Trophoblast cell (in vitro differentiated cells and primary cell): ENCODE measurements at regions not wholly inside any gene's neighbourhood (a gene's known extent, or its start where the extent isn't known, plus 50 kb on each side); places are given as distances from the start of the nearest gene placed in this dataset.
"Not testable (repeated sequence)": the region's sequence is repeated elsewhere in the genome, so short reads cannot be mapped to it uniquely, and the experiment has no call there.

Source experiments
- DNase-seq, 2 donors: peaks; one replicate each; pipeline ENCODE4 v3.0.0-alpha.2; 2016
- H2AFZ ChIP-seq: 2 replicates; pipeline ENCODE4 v1.6.1; 2013; ENCODE audit warnings: low read length, moderate library complexity, mild to moderate bottlenecking; ENCODE audit not compliant: insufficient read depth, poor library complexity
- H2AK5ac ChIP-seq: 2 replicates; pipeline ENCODE4 v1.6.1; 2013; ENCODE audit warnings: mild to moderate bottlenecking, low read length
- H2BK120ac ChIP-seq: 2 replicates; pipeline ENCODE4 v1.6.1; 2013; ENCODE audit warnings: low read length, mild to moderate bottlenecking, moderate library complexity; ENCODE audit not compliant: insufficient read depth, poor library complexity
- H2BK12ac ChIP-seq: 2 replicates; pipeline ENCODE4 v1.6.1; 2013; ENCODE audit warnings: mild to moderate bottlenecking, low read length, moderate library complexity
- H2BK5ac ChIP-seq: 2 replicates; pipeline ENCODE4 v1.6.1; 2013; ENCODE audit warnings: low read length, low read depth, moderate library complexity, mild to moderate bottlenecking; ENCODE audit not compliant: poor library complexity
- H3K14ac ChIP-seq: 2 replicates; pipeline ENCODE4 v1.6.1; 2013; ENCODE audit warnings: mild to moderate bottlenecking, low read length
- H3K18ac ChIP-seq: 2 replicates; pipeline ENCODE4 v1.6.1; 2013; ENCODE audit warnings: mild to moderate bottlenecking, low read length
- H3K23ac ChIP-seq: 2 replicates; pipeline ENCODE4 v1.6.1; 2013; ENCODE audit warnings: low read length
- H3K27ac ChIP-seq: 2 replicates; pipeline ENCODE4 v1.5.1; 2013; ENCODE audit warnings: low read depth, mild to moderate bottlenecking, inconsistent platforms, low read length, moderate library complexity
- H3K27me3 ChIP-seq: 2 replicates; pipeline ENCODE4 v1.6.1; 2013; ENCODE audit warnings: inconsistent platforms, mild to moderate bottlenecking, low read length, moderate library complexity; ENCODE audit not compliant: insufficient read depth
- H3K36me3 ChIP-seq, 2 experiments: 1 replicate in 1 of 2; 2 replicates in 1 of 2; pipeline ENCODE4 v1.6.1; 2013; ENCODE audit warnings: low read length in 2 of 2, mild to moderate bottlenecking in 2 of 2, moderate library complexity in 1 of 2; ENCODE audit not compliant: insufficient read depth in 2 of 2, control insufficient read depth in 1 of 2
- H3K4ac ChIP-seq: 2 replicates; pipeline ENCODE4 v1.6.1; 2013; ENCODE audit warnings: low read depth, mild to moderate bottlenecking, low read length, moderate library complexity
- H3K4me1 ChIP-seq, 2 experiments: 1 replicate in 1 of 2; 2 replicates in 1 of 2; pipeline ENCODE4 v1.6.1; 2013; ENCODE audit warnings: low read length in 2 of 2, mild to moderate bottlenecking in 2 of 2, moderate library complexity in 1 of 2; ENCODE audit not compliant: insufficient read depth in 2 of 2, control insufficient read depth in 1 of 2
- H3K4me2 ChIP-seq: 2 replicates; pipeline ENCODE4 v1.6.1; 2013; ENCODE audit warnings: inconsistent platforms, mild to moderate bottlenecking, low read length, moderate library complexity
- H3K4me3 ChIP-seq: 2 replicates; pipeline ENCODE4 v1.5.1; 2013; ENCODE audit warnings: mild to moderate bottlenecking, low read depth, low read length, inconsistent platforms
- H3K79me1 ChIP-seq: one replicate; pipeline ENCODE4 v1.6.1; 2013; ENCODE audit warnings: low read length
- H3K79me2 ChIP-seq: 2 replicates; pipeline ENCODE4 v1.6.1; 2013; ENCODE audit warnings: low read length, mild to moderate bottlenecking; ENCODE audit not compliant: control insufficient read depth, insufficient read depth, poor library complexity
- H3K9ac ChIP-seq: 2 replicates; pipeline ENCODE4 v1.6.1; 2013; ENCODE audit warnings: mild to moderate bottlenecking, low read length
- H3K9me3 ChIP-seq: 2 replicates; pipeline ENCODE4 v1.6.1; 2013; ENCODE audit warnings: low read depth, mild to moderate bottlenecking, control low read depth, inconsistent platforms, low read length; ENCODE audit not compliant: insufficient read depth
- H4K12ac ChIP-seq: 2 replicates; pipeline ENCODE4 v1.6.1; 2013; ENCODE audit warnings: low read depth, mild to moderate bottlenecking, low read length, moderate library complexity
- H4K8ac ChIP-seq: 2 replicates; pipeline ENCODE4 v1.6.1; 2013; ENCODE audit warnings: low read depth, mild to moderate bottlenecking, low read length, moderate library complexity
- H4K91ac ChIP-seq: one replicate; pipeline ENCODE4 v1.6.1; 2013; ENCODE audit warnings: low read depth, mild to moderate bottlenecking, low read length, moderate library complexity
- WGBS: extraction: QIAGEN DNeasy Blood & Tissue Kit; methylation state at CpG from one replicate; pipeline ENCODE4 v1.1.7; 2013; ENCODE audit warnings: missing lambda C conversion rate; ENCODE audit not compliant: insufficient read length, insufficient coverage; ENCODE audit errors: extremely low coverage; 5-methylcytosine and 5-hydroxymethylcytosine counted together

- H3K36me3 ChIP-seq, H3K23ac ChIP-seq, H4K12ac ChIP-seq, H3K4me2 ChIP-seq, H3K4ac ChIP-seq, H3K14ac ChIP-seq, H3K4me3 ChIP-seq, H2AFZ ChIP-seq, DNase-seq, H2AK5ac ChIP-seq, H2BK12ac ChIP-seq, H3K79me2 ChIP-seq, H3K79me1 ChIP-seq, H3K18ac ChIP-seq, H2BK5ac ChIP-seq, H3K9me3 ChIP-seq, H3K4me1 ChIP-seq, H4K91ac ChIP-seq, H3K27me3 ChIP-seq, H4K8ac ChIP-seq, H3K27ac ChIP-seq, H2BK120ac ChIP-seq, H3K9ac ChIP-seq: not testable (repeated sequence)
- WGBS = no CpG with 5 or more reads among the region's 4 CpGs
Measured at GRCh38 chr7:39765833-39766232, 142.5 kb downstream of the RALA start.

DNA sequence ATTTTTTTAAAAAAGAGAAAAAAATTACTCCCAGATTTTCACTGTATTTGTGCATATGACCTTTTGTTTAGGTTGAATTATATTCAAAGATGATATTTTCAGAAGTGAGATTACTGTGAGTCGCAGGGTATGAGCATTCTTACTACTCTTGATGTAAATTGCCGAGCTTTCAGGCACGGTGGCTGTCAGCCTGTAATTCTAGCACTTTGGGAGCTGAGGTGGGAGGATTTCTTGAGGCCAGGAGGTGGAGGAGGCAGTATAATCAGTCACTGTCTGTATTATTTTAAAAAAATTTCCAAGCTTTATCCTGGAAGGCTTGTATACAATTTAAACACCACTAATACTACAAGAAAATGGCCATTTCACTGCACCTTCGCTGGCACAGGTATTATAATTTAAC lies 145.1 kb downstream of the RALA start:
- H3K9me3 ChIP-seq, H3K9ac ChIP-seq, H3K4me2 ChIP-seq, H3K27me3 ChIP-seq, H3K36me3 ChIP-seq, H3K4me1 ChIP-seq, H2AK5ac ChIP-seq, H4K91ac ChIP-seq, H3K79me1 ChIP-seq, H2BK5ac ChIP-seq, H3K23ac ChIP-seq, DNase-seq, H4K8ac ChIP-seq, H3K4ac ChIP-seq, H2AFZ ChIP-seq, H3K18ac ChIP-seq, H3K27ac ChIP-seq, H2BK12ac ChIP-seq, H4K12ac ChIP-seq, H3K4me3 ChIP-seq, H3K79me2 ChIP-seq, H3K14ac ChIP-seq, H2BK120ac ChIP-seq: not testable (repeated sequence)
- WGBS = no CpG with 5 or more reads among the region's 4 CpGs

DNA sequence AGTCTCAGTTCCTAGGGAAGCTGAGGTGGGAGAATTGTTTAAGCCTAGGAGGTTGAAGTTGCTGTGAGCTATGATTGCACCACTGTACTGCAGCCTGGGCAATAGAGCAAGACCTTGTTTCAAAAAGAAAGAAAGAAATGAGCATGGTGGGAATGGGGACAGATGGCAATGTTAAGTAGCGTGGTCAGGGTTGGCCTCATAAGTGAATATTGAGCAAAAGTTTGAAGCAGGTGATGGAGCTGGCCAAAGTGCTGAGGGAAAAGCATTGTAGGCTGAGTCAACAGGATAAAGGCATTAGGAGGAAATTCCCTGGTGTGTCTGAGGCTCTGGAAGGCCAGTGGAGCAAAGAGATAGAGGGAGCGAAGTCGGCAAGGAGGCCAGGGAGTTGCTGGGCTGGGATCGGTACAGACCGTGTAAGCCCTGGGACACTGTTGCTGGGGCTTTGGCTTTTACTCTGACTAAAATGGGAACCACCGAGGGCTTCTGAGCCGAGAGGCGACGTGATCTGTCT lies 151.0 kb downstream of the RALA start:
- H4K91ac ChIP-seq, H3K9me3 ChIP-seq, H2AFZ ChIP-seq, H3K27ac ChIP-seq, H2BK5ac ChIP-seq, H3K27me3 ChIP-seq, H3K36me3 ChIP-seq, H3K79me1 ChIP-seq, H3K14ac ChIP-seq, H4K8ac ChIP-seq, H3K79me2 ChIP-seq, H3K4me3 ChIP-seq, H2BK12ac ChIP-seq, H3K9ac ChIP-seq, H4K12ac ChIP-seq, H3K18ac ChIP-seq, H3K4me1 ChIP-seq, H3K4ac ChIP-seq, H2BK120ac ChIP-seq, DNase-seq, H3K23ac ChIP-seq, H3K4me2 ChIP-seq, H2AK5ac ChIP-seq: not testable (repeated sequence)
- no CpG with 5 or more reads among the region's 9 CpGs for WGBS

- H3K4me2 ChIP-seq = not testable (repeated sequence)
- no CpG with 5 or more reads among the region's 4 CpGs for WGBS
Measured at GRCh38 chr7:39781557-39781956, 158.2 kb downstream of the RALA start.

More at GRCh38 chr7:39781557-39781956, 158.2 kb downstream of the RALA start:
- H4K91ac ChIP-seq, H4K12ac ChIP-seq, H3K27me3 ChIP-seq, H2AFZ ChIP-seq, H3K18ac ChIP-seq, H3K79me2 ChIP-seq, H2BK5ac ChIP-seq, H3K27ac ChIP-seq, H3K36me3 ChIP-seq, H3K4me3 ChIP-seq, H2BK120ac ChIP-seq, H3K23ac ChIP-seq, H3K4me1 ChIP-seq, H3K9ac ChIP-seq, H4K8ac ChIP-seq, H3K14ac ChIP-seq, H3K4ac ChIP-seq, H2AK5ac ChIP-seq, H3K79me1 ChIP-seq, H2BK12ac ChIP-seq, DNase-seq, H3K9me3 ChIP-seq: not testable (repeated sequence)
